Right lung (tissue), 2 donors: ENCODE measurements at regions not wholly inside any gene's neighbourhood (a gene's known extent, or its start where the extent isn't known, plus 50 kb on each side); places are given as distances from the start of the nearest gene placed in this dataset.
"Not testable (repeated sequence)": the region's sequence is repeated elsewhere in the genome, so short reads cannot be mapped to it uniquely, and the experiment has no call there.

Experiments used
- DNase-seq, 2 donors: peaks; one replicate each; pipeline ENCODE4 v3.0.0-alpha.2; 2013

DNA sequence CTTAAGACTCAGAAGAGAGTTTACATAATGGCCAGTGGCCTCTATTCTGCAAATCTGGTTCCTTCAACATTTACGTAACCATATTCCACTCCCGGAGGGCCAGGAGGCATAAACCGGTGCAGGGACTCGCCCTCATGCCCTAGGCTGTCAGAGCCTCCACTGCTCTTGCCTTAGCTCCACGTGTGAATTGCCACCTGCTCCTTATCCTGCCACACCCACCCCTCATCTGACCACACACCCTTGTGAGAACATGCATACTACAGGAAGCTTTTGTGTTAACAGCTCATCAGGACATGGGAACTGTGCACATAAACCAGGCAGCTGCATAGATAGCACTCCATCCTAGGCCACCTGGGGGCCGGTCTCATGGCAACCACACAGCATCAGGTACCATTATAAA lies 146.7 kb upstream of the PFKP start:
- no peak for DNase-seq

DNA sequence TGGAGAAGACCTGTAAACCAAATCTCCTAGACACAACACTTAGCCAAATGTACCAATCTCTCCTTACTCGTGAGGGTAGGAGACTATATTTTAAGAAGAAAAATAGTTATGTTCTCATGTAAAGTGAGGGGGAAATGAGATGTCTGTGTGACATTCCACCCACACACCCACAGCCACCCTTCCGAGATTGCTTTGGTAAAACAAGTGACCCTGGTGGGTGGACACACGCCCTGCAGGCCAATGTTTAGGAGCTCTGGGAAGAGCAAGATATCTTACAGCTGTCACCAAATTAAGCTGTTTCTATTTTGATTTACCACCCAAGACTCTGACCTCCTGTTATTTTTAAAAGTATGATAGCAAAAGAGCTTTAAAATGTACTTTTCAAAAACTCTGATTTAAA lies 147.2 kb upstream of the PFKP start:
- no peak for DNase-seq

DNA sequence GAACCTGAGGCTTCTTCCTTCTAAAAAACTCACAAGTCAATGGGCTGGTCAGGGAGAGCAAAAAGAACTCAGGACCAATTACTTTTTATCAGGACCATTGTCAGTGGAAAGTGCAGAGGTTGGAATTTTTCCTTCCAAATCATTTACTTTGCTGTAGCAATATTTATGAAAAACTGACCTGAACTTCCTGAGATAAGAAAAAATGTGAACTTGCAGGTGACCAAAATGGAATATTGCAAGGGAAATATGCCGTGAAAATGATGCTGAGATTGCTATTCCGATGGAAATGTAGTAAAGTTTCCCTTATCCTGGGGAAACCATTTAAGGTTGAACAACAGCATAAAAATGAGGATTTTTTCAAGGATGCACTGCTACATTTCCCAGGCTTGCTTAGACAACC lies 148.3 kb upstream of the PFKP start:
- no peak for DNase-seq

DNA sequence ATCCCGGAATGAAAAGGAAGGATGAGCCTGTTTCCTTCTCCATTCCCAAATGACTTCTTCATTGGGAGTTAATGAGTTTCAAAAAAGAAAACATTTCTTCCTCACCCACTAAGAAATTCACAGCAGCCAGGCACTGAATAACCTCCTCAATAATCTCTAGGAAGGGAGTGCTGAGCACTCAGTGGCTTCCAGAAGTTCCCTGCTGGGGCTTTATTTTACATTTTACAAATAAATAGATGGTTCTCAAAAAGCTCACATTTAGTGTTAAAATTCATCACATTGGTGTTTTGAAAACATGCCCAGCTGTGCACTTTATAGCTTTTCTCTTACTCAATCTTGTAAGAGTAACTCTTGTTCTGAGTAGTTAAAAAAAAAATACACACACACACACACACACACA lies 148.9 kb upstream of the PFKP start:
- DNase-seq = no peak

DNA sequence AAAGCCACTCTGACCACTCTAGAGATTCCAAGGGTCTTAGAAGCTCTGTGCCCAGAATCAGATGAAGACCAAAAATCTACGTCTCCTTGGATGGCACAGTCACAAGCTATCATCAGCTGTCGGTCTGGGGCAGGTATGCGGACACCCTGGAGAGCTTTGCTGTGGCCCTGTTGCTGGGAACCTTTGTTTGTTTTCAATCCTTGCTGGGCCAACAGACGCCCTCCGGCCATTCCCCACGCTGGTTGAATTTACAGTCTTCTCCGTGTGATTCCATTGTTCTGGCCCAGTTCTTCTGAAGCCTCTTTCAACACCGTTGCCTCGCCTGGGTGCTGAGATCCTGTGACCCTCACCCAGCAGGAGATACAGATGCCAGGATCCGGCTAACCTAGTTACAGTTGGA lies 149.4 kb upstream of the PFKP start:
- no peak for DNase-seq

DNA sequence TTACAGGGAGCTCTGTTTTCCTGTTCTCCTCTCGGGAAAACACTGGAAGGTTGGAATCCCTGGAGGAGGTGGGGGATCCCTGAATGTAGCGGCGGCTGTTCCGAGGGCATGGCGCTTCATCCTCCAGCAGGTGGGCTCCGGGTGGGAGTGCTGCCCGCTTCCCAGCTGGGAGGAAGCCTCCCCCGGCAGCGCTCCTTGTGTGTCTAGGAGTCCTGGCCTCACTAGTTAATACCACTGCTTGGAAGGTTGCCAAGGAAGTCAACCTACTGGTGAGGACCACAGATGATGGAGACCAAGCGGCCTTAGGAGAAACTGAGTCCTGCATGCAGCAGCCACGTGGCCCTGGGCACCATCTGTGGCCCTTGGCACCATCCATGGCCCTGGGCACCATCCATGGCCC lies 151.9 kb upstream of the PFKP start:
- no peak for DNase-seq

DNA sequence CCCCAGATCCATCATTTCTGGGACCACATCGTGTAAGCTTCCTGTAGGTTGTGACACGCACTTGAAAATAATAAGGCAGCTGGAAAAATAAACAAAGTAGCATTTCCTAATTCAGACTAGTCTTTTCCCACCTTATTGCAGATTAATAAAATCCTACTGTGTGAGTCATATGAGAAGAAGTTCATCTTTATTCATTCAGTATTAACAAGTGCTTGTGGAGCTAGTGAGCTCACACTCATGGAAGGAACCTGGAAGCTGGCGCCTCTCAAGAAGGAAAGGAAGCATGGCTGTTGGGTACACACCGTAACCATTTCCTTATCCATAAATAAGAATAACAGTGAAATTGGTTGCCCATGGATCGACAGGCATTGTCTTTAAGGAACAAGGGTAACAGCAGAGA lies 152.6 kb upstream of the PFKP start:
- no peak for DNase-seq

DNA sequence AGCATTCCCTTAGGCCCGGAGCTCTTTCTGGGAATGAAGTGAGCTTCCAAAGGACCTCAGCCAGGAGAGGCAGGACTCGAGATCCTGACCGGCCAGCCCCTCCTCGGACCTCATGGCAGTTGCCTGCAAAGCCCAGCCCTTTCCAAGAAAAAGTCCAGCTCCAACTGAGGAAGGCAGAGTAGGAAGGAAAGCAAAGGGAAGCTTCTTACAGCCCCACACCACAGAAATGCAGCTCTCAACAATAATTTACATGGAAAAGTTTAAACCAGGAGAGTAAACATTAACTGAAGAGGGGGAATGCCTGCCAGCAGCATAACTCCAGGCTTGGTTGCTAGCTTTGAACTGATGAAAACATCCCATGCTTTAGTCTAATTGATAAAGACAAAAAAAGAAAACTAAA lies 153.9 kb upstream of the PFKP start:
- no peak for DNase-seq

DNA sequence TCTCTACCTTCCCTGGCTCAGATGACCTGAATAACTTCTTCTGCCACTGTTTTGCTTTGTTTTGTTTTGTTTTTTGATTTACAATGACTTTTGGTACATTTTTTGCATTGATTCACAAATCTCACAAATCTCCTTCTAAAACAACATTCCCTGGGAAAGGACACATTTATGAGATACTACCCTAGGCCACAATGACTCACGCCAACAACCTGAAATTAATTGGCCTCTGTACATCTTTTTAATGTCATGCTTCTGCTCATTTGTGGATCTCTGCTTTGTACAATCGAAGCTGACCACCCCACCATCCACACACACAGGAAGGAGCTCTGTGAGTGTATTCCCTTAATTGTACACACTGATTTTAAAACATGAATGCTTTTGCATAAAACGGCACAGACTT lies 156.7 kb upstream of the PFKP start:
- no peak for DNase-seq

DNA sequence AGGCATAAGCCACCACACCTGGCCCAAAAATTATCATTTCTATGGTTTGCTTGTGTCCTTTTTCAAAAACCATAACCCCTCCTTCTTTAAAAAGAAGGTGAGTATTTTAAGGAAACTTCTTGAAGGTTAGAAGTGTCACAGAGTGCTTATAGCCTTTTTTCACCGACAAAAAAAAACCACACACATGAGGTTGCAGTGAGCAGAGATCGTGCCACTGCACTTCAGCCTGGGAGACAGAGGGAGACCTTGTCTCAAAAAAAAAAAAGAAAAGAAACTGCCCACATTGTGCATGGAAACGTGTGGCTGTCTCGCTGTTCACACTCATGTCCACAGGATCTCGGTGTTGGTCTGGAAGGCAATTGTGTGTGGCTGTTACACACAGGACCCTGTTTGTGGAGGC lies 157.4 kb upstream of the PFKP start:
- no peak for DNase-seq

DNA sequence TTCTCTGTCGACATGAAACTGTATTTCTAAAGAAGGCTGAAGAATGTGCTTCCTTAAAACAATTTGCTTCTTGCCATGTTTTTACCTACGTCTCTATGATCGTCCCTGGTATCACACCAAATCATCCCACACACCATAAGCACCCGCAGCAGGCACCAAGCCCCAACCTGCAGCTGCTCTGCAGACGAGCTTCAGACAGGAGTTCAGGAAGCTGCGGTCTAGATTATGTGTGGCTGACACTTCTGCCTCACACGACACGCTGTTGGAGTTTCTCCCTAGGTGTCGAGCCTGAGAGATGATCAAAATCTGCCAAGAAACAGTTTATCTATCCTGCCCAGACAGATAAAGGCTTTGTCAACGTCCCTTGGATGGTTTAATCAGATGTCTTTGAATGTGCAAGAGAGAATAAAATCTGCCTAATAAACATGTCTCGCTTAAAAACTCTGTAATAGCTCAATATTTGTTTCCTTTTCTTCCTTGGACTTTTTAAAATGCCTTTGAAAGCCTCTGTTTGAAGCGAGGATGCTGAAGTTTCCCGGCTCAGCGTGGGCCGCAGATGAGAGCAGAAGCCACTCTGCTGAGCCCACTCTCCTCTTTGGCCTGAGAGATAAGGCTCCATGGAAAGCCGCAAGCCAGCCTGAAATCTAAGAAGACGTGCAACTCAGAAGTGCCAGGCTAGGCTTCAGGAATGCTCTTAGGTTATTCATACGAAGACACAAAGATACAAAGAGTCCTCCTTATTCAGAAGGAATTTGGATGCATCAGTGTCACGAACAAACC lies 158.3 kb upstream of the PFKP start:
- no peak for DNase-seq

DNA sequence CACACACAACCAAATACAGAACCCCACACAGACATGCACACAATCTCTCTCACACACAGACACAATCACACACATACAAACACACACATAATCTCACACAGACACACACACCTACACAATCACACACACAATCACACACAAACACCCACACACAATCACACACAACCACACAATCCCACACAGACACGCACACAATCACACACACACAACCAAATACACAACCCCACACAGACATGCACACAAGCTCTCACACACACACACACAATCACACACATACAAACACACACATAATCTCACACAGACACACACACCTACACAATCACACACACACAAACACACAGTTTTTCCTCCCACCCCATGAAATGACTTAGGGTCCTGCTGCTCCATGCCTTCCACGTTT lies 160.4 kb upstream of the PFKP start:
- no peak for DNase-seq

DNA sequence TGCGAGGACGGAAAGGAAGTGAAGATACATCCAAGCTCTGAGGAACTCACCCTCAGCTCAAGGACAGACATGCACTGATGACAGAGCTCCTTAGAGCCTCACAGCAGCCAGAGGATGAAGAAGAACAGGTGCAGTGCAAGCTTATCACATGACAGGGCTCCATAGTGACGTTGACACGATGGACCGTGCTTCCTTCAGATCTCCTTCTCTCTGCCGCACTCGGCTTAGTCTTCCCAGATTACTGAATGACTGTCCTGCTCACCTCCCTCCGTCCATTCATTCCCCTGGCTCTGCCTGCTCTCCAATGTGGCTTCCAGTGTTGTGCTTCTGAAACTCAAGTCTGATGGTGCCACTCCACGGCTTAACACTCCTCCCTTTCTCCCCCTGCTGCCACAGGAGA lies 161.5 kb upstream of the PFKP start:
- no peak for DNase-seq

DNA sequence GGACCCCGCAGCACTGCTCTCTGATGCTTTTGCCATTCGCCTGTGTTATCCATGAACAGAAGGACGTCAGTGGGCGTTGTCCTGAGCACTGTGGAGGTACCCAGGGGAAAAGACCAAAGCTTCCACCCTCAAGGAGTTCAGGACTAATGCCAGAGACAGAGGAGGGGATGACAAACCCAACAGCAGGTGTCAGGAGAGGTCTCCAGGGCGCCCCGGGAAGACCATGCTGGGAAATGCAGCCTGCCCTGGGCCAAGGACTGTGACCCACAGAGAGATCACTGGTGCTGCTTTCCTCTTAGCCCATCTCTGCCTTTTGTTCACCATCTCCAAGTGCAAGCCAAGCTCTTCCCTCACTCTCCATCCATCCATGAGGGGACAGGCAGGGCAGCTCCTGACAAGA lies 166.8 kb upstream of the PFKP start:
- no peak for DNase-seq

DNA sequence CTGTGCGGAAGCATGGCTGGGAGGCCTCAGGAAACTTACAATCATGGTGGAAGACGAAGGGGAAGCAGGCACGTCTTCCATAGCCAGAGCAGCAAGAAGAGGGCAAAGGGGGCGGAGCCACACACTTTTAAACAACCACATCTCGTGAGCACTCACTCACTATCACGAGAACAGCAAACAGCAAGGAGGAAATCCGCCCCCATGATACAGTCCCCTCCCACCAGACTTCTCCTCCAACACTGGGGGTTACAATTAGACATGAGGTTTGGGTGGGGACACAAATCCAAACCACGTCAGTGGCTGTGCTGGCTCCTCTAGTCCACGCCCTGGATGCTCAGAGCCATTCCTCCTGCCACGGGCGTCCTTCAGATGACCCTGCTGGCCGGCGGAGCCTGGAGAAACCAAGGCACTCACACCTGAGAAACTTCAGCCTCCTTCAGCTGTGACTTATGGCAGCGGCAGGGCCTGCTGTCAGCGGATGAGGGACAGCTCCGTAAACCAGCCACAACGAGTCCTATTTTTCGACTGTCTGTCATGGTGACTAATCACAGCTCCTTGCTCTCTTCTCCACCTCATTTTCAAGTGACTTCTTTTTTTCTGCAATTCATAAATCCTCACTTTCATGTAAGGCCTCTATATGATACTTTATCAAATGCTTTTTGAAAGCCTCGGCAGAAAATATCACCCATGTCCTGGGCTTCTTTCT lies 167.9 kb upstream of the PFKP start:
- DNase-seq = no peak

DNA sequence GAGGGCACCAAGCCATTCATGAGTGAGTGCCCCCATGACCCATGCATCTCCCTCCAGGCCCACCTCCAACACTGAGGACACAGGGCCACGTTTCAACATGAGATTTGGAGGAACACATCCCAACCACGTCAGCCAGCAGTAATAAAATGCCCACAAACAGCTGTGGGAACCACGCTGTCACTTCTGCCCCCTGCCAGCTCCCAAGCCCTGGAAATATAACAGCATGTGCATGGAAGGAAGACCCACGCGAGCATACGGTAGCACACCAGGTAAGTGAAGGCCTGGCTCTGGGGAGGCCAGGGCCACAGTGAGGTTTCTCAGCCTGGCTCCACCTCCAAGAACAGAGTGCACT lies 168.9 kb upstream of the PFKP start:
- DNase-seq = no peak

DNA sequence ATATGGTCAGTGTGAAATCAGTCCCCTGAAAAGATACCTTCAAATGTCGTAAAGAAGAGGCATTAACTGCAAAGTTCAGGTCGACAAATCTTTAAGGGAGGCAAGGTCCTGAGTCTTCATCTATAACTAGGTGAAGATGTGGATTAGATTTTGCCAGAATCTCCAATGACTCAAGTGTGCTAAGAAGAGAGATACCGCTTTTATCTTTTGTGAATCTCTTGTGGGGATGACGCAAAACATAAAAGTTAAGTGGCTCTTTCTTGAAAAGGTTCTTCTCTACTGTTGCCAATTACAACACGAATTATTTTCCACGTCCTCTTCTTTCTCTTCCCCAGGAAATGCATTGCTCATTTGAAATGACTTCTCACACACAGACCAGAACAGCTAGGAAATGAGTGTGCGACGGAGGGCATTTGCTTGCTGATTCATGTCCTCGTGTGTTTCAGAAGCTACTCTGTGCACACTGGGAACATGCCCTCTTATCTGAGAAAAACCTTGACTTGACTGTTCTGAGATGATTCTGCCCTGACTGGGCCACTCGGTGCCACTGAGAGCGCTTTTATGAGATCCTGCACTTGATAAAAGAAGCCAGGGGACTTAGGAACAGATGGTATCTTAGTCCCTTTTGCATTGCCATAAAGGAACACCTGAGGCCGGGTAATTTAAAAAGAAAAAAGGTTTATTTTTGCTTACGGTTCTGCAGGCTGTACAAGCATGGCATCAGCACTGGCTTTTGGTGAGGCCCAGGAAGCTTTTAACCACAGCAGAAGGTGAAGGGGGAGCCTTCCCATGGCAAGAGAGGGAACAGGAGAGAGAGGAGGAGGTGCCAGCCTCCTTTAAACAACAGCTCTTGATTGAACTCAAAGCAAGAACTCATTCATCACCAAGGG lies 169.5 kb upstream of the PFKP start:
- DNase-seq = no peak

DNA sequence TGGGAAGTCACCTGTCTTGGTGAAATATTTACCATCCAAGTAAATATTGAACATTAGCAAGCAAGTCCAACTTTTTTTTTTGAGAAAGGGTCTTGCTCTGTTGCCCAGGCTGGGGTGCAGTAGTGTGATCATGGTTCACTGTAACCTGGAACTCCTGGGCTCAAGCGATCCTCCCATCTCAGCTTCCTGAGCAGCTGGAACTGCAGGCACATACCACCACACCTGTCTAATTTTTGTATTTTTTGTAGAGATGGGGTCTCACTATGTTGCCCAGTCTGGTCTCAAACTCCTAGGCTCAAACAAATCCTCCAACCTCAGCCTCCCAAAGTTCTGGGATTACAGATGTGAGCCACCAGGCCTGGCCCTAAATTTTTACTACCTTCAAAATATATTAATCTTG lies 171.0 kb upstream of the PFKP start:
- not testable (repeated sequence) for DNase-seq

DNA sequence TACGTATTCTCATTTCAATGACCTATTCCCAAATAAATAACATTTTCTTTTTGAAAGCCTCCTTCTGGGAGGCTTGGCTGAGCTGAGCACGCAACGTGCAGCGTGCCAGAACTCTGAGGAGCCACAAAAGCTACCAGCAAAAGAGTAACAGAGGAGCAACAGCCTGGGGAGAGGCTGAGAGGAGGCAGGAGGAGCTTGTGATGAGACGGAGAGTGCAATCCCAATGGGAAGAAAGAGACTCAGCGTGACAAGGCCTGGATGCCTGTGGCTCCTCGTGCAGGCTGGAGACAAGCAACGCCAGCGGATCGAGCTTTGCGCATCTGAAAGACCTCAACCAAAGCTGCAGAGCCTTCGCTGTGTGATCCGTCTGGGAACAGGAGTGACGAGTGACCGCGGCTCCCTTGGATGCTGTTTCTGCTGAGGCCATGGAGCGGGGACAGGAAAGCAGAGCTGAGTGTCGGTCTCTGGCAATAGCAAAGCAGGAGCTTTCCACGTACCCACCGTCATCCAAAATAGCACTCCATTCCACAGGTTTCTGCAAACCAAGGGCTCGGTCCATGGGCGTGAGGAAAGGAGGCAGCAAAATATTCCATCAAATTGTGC lies 171.7 kb upstream of the PFKP start:
- DNase-seq = no peak

DNA sequence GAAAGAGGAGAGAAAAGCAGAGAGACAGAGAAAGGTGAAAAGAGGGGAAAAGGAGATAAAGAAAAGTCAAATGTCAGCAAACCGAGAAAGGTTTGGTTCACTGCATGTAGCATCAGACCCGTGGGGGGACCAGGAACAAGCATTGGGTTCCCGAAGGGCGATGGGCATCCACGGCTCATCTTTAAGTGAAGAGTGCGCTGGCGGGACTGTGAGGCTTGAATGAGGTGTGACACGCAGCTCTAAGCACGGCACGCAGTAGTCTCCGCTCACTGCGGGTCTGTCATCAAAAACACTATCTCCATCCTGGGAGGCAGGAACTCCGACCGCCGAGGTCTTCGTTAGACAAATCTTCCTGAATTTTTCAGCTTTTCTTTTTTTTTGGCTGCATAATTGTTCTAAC lies 173.4 kb upstream of the PFKP start:
- no peak for DNase-seq

DNA sequence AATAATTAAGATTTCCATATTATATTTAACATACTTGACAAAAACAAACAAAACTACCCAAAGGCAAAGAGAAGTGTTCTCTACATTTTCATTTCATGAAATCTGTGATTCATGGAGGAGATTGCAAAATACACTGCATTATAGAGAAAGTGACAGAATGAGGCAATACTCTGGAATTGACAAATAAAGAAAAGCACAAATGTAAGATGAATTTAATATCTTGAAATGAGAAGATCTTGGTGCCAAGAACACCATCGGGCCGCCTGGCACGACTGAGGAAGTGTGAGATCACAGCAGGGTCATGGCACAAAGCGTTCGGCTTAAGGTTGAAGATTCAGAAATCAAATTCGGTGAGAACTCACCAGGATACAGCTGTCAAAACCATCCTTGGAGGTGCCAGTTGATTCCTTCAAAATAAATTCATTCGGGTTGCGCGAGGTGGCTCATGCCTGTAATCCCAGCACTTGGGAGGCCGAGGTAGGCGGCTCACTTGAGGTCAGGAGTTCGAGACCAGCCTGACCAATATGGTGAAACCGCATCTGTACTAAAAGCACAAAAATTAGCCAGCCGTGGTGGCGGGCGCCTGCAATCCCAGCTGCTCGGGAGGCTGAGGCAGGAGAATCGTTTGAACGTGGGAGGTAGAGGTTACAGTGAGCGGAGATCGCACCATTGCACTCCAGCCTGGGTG lies 174.0 kb upstream of the PFKP start:
- DNase-seq = peak in 1 of 2 donors; percentile 25

DNA sequence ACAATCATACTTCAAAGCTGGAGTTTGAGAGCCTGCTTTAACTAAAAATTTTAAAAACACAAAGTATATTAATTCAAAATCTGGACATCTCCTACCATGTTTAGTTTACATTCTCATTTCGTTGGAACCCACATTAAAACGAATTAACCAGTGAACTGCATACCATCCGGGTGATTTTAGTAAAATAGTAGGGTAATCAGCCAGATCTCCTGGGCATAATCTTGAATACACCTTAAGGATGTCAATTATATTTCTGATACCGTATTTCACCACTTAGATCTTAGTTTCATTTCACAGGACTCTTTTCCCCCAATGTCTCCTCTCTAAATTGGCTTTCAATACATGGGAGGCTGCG lies 175.6 kb upstream of the PFKP start:
- DNase-seq = no peak
